Smooth muscle cell (in vitro differentiated cells): ENCODE measurements at regions not wholly inside any gene's neighbourhood (a gene's known extent, or its start where the extent isn't known, plus 50 kb on each side); places are given as distances from the start of the nearest gene placed in this dataset.

ENCODE experiments used
- DNase-seq: peaks from one replicate; lab custom pipeline; 2025; ENCODE audit not compliant: unreplicated experiment; lab: John Stamatoyannopoulos, UW
- H2AFZ ChIP-seq: fragments of 200-600 bp; sonication (generic); 2 replicates; pipeline ENCODE4 v1.6.0; 2016; ENCODE audit warnings: antibody characterized with exemption, low read depth, mild to moderate bottlenecking
- H3F3A ChIP-seq: fragments of 200-600 bp; sonication (generic); 2 replicates; pipeline ENCODE4 v1.6.0; 2017; ENCODE audit warnings: antibody characterized with exemption, low read depth
- H3K27ac ChIP-seq: fragments of 200-600 bp; sonication (generic); 2 replicates; pipeline ENCODE4 v1.5.1; 2016; ENCODE audit warnings: low read depth, mild to moderate bottlenecking
- H3K27me3 ChIP-seq: fragments of 200-600 bp; sonication (generic); 2 replicates; pipeline ENCODE4 v1.6.1; 2016; ENCODE audit warnings: low read depth, mild to moderate bottlenecking
- H3K36me3 ChIP-seq: fragments of 200-600 bp; sonication (generic); 2 replicates; pipeline ENCODE4 v1.5.1; 2016; ENCODE audit warnings: low read depth
- H3K4me1 ChIP-seq: fragments of 200-600 bp; sonication (generic); 2 replicates; pipeline ENCODE4 v1.5.1; 2016; ENCODE audit warnings: low read depth
- H3K4me2 ChIP-seq: fragments of 200-600 bp; sonication (generic); 2 replicates; pipeline ENCODE4 v1.6.0; 2016; ENCODE audit warnings: mild to moderate bottlenecking
- H3K4me3 ChIP-seq: fragments of 200-600 bp; sonication (generic); 2 replicates; pipeline ENCODE4 v1.5.1; 2016; ENCODE audit warnings: mild to moderate bottlenecking
- H3K79me2 ChIP-seq: fragments of 200-600 bp; sonication (generic); 2 replicates; pipeline ENCODE4 v1.6.0; 2016; ENCODE audit warnings: low read depth, mild to moderate bottlenecking
- H3K9ac ChIP-seq: fragments of 200-600 bp; sonication (generic); 2 replicates; pipeline ENCODE4 v1.6.0; 2016; ENCODE audit warnings: low read depth
- H3K9me3 ChIP-seq: fragments of 200-600 bp; sonication (generic); replicated peaks from 2 replicates; pipeline ENCODE4 v1.5.1; 2016; ENCODE audit warnings: low read depth
- H4K20me1 ChIP-seq: fragments of 200-600 bp; sonication (generic); 2 replicates; pipeline ENCODE4 v1.6.0; 2016; ENCODE audit warnings: low read depth
- WGBS: methylation state at CpG from one replicate; pipeline ENCODE4 v1.1.7; 2016; ENCODE audit warnings: low lambda C conversion rate; 5-methylcytosine and 5-hydroxymethylcytosine counted together
- TF ChIP-seq, protein P1 (sequence below): fragments of 200-600 bp; sonication (generic); IDR thresholded peaks from 2 replicates; pipeline ENCODE4 v1.5.1; 2017; ENCODE audit warnings: borderline replicate concordance, mild to moderate bottlenecking, antibody characterized with exemption; ENCODE audit not compliant: insufficient read depth, poor library complexity, severe bottlenecking

DNA sequence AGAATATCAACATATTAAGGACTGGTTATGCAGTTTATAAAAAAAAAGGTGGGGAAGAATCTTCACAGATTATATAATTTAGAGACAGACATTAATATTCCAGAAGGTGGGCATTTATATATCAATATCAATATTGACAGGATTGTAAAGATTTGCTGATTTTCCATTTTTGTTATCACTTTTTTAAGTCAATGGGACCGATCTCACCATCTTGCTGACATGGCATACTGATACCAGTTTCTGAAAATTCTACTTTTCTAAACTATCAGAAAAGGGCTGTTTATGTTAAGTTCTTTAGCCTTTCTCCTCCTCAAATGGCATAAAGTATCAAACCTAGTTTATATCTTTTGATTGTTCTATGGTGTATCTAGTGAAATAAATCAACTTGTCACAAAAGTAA lies 344.1 kb upstream of the SOX5 start:
- H2AFZ ChIP-seq = no peak overlapping the region
- H3K36me3 ChIP-seq = no peaks in the 10 kb centered on the region
- H3K4me3 ChIP-seq = no peak overlapping the region
- TF ChIP-seq, protein P1, sequence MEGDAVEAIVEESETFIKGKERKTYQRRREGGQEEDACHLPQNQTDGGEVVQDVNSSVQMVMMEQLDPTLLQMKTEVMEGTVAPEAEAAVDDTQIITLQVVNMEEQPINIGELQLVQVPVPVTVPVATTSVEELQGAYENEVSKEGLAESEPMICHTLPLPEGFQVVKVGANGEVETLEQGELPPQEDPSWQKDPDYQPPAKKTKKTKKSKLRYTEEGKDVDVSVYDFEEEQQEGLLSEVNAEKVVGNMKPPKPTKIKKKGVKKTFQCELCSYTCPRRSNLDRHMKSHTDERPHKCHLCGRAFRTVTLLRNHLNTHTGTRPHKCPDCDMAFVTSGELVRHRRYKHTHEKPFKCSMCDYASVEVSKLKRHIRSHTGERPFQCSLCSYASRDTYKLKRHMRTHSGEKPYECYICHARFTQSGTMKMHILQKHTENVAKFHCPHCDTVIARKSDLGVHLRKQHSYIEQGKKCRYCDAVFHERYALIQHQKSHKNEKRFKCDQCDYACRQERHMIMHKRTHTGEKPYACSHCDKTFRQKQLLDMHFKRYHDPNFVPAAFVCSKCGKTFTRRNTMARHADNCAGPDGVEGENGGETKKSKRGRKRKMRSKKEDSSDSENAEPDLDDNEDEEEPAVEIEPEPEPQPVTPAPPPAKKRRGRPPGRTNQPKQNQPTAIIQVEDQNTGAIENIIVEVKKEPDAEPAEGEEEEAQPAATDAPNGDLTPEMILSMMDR = no peak
- H3K27ac ChIP-seq = no peak overlapping the region
- no peaks in the 10 kb centered on the region for H3K9me3 ChIP-seq
- H3K79me2 ChIP-seq = peaks cover 25% of the 10 kb centered on the region
- H3K27me3 ChIP-seq = no peaks in the 10 kb centered on the region
- no peaks in the 10 kb centered on the region for H3F3A ChIP-seq
- WGBS = 100% methylated on average over 1 of the region's 1 CpG
- peaks cover 11% of the 10 kb centered on the region for H3K4me1 ChIP-seq
- no peak overlapping the region for H3K9ac ChIP-seq
- no peak for DNase-seq
- peaks cover 9% of the 10 kb centered on the region for H4K20me1 ChIP-seq
- no peak overlapping the region for H3K4me2 ChIP-seq

DNA sequence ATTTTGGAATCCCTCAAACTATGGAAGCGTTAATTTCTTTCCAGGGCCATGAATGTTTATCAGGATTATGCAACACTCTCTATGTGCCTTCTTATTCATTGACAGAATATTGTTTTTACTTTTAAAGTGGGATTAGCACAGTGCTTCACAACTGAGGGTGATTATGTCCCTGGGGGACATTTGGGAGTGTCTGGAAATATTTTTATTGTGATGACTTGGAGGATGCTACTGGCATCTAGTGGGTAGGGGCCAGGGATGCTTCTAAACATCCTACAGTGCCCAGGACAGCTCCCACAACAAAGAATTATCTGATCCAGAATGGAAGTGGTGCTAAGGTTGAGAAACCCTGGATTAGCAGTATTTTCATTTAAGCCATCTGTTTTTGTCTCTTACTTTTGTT lies 338.5 kb upstream of the SOX5 start:
- no peak overlapping the region for H3K27ac ChIP-seq
- no peaks in the 10 kb centered on the region for H3F3A ChIP-seq
- no peak overlapping the region for H2AFZ ChIP-seq
- no peak overlapping the region for H3K4me2 ChIP-seq
- peaks cover 6% of the 10 kb centered on the region for H3K4me1 ChIP-seq
- H3K9me3 ChIP-seq = no peaks in the 10 kb centered on the region
- H3K9ac ChIP-seq = no peak overlapping the region
- peaks cover 20% of the 10 kb centered on the region for H3K79me2 ChIP-seq
- H3K36me3 ChIP-seq = no peaks in the 10 kb centered on the region
- no peak for DNase-seq
- H3K4me3 ChIP-seq = no peak overlapping the region
- 81% methylated on average over 1 of the region's 1 CpG for WGBS
- peaks cover 3% of the 10 kb centered on the region for H4K20me1 ChIP-seq
- no peaks in the 10 kb centered on the region for H3K27me3 ChIP-seq
- TF ChIP-seq, protein P1 = no peak

DNA sequence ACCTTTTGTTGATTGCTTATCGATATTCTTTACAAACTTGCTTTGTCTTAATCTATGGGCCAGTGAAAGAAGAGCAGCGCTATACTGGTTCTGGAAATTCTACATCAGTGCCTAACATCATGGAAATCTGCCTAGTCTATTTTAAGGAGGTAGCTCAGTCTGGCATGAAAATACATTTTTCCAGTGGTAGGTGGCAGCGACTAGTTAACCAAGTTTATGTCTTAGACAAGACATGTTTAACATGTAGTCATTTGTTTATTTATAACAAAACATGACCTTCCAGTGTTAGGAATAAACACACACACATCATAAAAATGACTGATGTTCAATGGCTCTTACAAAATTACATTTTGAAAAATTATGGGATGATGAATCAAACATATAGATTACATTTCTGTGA lies 336.0 kb upstream of the SOX5 start:
- TF ChIP-seq, protein P1 = no peak
- Histone ChIP-seq H3K79me2 (peaks cover 10% of the 10 kb centered on the region), H3K36me3 (no peaks in the 10 kb centered on the region), H2AFZ (no peak overlapping the region), H3K27me3 (no peaks in the 10 kb centered on the region), H3K9me3 (no peaks in the 10 kb centered on the region), H4K20me1 (peaks cover under 1% of the 10 kb centered on the region), H3F3A (no peaks in the 10 kb centered on the region), H3K4me2 (no peak overlapping the region), H3K9ac (no peak overlapping the region), H3K4me1 (peaks cover 16% of the 10 kb centered on the region), H3K4me3 (no peak overlapping the region), H3K27ac (no peak overlapping the region)
- no peak for DNase-seq
- 83% methylated on average over 3 of the region's 3 CpGs for WGBS

DNA sequence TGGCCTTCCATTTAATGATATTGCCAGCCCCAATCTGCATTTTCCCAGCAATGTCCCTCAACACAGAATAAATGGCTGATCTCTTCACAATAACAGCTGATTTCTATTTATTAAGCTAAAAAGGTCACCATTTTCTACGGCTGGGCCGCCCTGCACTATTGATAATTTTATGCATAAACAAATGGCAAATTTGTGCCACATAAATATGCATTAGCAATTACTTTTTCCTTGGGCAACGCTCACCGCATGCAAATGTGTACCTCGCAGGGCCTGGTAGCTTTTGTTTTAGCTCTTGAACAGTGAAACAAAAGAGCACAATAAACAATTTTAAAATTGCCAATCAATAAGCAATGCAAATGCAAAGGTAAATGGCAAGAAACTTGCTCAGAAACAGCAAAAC lies 331.9 kb upstream of the SOX5 start:
- H3F3A ChIP-seq = no peaks in the 10 kb centered on the region
- no peak for DNase-seq
- H3K4me3 ChIP-seq = no peak overlapping the region
- H3K4me2 ChIP-seq = no peak overlapping the region
- no peaks in the 10 kb centered on the region for H3K36me3 ChIP-seq
- 88% methylated on average over 5 of the region's 5 CpGs for WGBS
- H2AFZ ChIP-seq = no peak overlapping the region
- no peak overlapping the region for H3K9ac ChIP-seq
- H3K9me3 ChIP-seq = no peaks in the 10 kb centered on the region
- TF ChIP-seq, protein P1 = no peak
- no peaks in the 10 kb centered on the region for H4K20me1 ChIP-seq
- no peak overlapping the region for H3K27ac ChIP-seq
- no peaks in the 10 kb centered on the region for H3K27me3 ChIP-seq
- peaks cover 24% of the 10 kb centered on the region for H3K4me1 ChIP-seq
- peaks cover 6% of the 10 kb centered on the region for H3K79me2 ChIP-seq
